GM23338 (cell line): ENCODE measurements at regions not wholly inside any gene's neighbourhood (a gene's known extent, or its start where the extent isn't known, plus 50 kb on each side); places are given as distances from the start of the nearest gene placed in this dataset.

Experiments used
- ATAC-seq: fragments of 200-7000 bp; cut with Tn5 transposase; 3 replicates; pipeline ENCODE4 v1.9.1; 2020
- DNase-seq: peaks from one replicate; pipeline ENCODE4 v3.0.0-alpha.2; 2015; ENCODE audit warnings: low spot score
- H2AFZ ChIP-seq: fragments of 200-600 bp; sonication (generic); 2 replicates; pipeline ENCODE4 v1.8.0; 2016; ENCODE audit warnings: antibody characterized with exemption, mild to moderate bottlenecking, moderate library complexity
- H3F3A ChIP-seq: fragments of 200-600 bp; sonication (generic); replicated peaks from 2 replicates; pipeline ENCODE4 v1.8.0; 2017; ENCODE audit warnings: antibody characterized with exemption, mixed run types, low read depth
- H3K27ac ChIP-seq: fragments of 200-600 bp; sonication (generic); 2 replicates; pipeline ENCODE4 v1.6.1; 2016; ENCODE audit warnings: low read depth
- H3K27me3 ChIP-seq: fragments of 200-600 bp; sonication (generic); 2 replicates; pipeline ENCODE4 v1.8.0; 2016; ENCODE audit warnings: mild to moderate bottlenecking, mixed run types, moderate library complexity; ENCODE audit not compliant: insufficient read depth
- H3K36me3 ChIP-seq: fragments of 200-600 bp; sonication (generic); 2 replicates; pipeline ENCODE4 v1.8.0; 2016; ENCODE audit warnings: mild to moderate bottlenecking; ENCODE audit not compliant: insufficient read depth
- H3K4me1 ChIP-seq: fragments of 200-600 bp; sonication (generic); 2 replicates; pipeline ENCODE4 v1.8.0; 2016; ENCODE audit warnings: mild to moderate bottlenecking, moderate library complexity; ENCODE audit not compliant: insufficient read depth
- H3K4me2 ChIP-seq: fragments of 200-600 bp; sonication (generic); 2 replicates; pipeline ENCODE4 v1.7.1; 2017; ENCODE audit warnings: mixed run types
- H3K4me3 ChIP-seq: fragments of 200-600 bp; sonication (generic); 2 replicates; pipeline ENCODE4 v1.6.1; 2016; ENCODE audit warnings: mixed run types
- H3K79me2 ChIP-seq: fragments of 200-600 bp; sonication (generic); replicated peaks from 2 replicates; pipeline ENCODE4 v1.8.0; 2017; ENCODE audit warnings: mild to moderate bottlenecking; ENCODE audit not compliant: insufficient read depth
- H3K9me2 ChIP-seq: fragments of 200-600 bp; sonication (generic); 2 replicates; pipeline ENCODE4 v1.8.0; 2017; ENCODE audit not compliant: insufficient read depth
- H4K20me1 ChIP-seq: fragments of 200-600 bp; sonication (generic); replicated peaks from 2 replicates; pipeline ENCODE4 v1.8.0; 2017; ENCODE audit warnings: mild to moderate bottlenecking; ENCODE audit not compliant: insufficient read depth
- H3K27ac Mint-ChIP-seq: 2 replicates; pipeline ENCODE4 v1.8.0; 2020; ENCODE audit warnings: inconsistent platforms, mild to moderate bottlenecking, moderate library complexity, mixed read lengths
- H3K27me3 Mint-ChIP-seq: 3 replicates; pipeline ENCODE4 v1.8.0; 2022; ENCODE audit warnings: low read depth, mild to moderate bottlenecking, moderate library complexity, mixed read lengths, inconsistent platforms; ENCODE audit not compliant: insufficient read depth, poor library complexity
- H3K36me3 Mint-ChIP-seq: 3 replicates; pipeline ENCODE4 v1.8.0; 2021; ENCODE audit warnings: low read depth, mild to moderate bottlenecking, inconsistent platforms, moderate library complexity, mixed read lengths
- H3K4me1 Mint-ChIP-seq: 3 replicates; pipeline ENCODE4 v1.8.0; 2020; ENCODE audit warnings: mild to moderate bottlenecking, inconsistent platforms, mixed read lengths
- H3K4me3 Mint-ChIP-seq: 3 replicates; pipeline ENCODE4 v1.8.0; 2021; ENCODE audit warnings: moderate library complexity, mild to moderate bottlenecking, inconsistent platforms, mixed read lengths
- H3K9me3 Mint-ChIP-seq: 3 replicates; pipeline ENCODE4 v1.8.0; 2020; ENCODE audit warnings: moderate library complexity, mild to moderate bottlenecking, inconsistent platforms, mixed read lengths
- CREB1 ChIP-seq: fragments of 250-450 bp; sonication (Bioruptor Pico); IDR thresholded peaks from 2 replicates; pipeline ENCODE4 v1.5.0; 2020; ENCODE audit warnings: low read depth, mild to moderate bottlenecking, moderate library complexity
- EZH2 ChIP-seq: fragments of 200-600 bp; sonication (generic); IDR thresholded peaks from one replicate; pipeline ENCODE4 v1.8.0; 2017; ENCODE audit warnings: antibody characterized with exemption, mild to moderate bottlenecking, low read depth; ENCODE audit not compliant: unreplicated experiment
- EZH2phosphoT487 ChIP-seq: fragments of 200-600 bp; sonication (generic); IDR thresholded peaks from one replicate; pipeline ENCODE4 v1.8.1; 2018; ENCODE audit warnings: antibody characterized with exemption; ENCODE audit not compliant: unreplicated experiment
- JUNB ChIP-seq: IDR thresholded peaks from one replicate; pipeline ENCODE4 v1.6.1; 2016; ENCODE audit warnings: antibody characterized with exemption; ENCODE audit not compliant: unreplicated experiment
- NANOG ChIP-seq: IDR thresholded peaks from 2 replicates; pipeline ENCODE4 v1.6.1; 2016; ENCODE audit warnings: antibody characterized with exemption, borderline replicate concordance
- POLR2AphosphoS5 ChIP-seq: IDR thresholded peaks from 2 replicates; pipeline ENCODE4 v1.6.1; 2016; ENCODE audit warnings: antibody characterized with exemption, low read depth
- STAT1 ChIP-seq: IDR thresholded peaks from one replicate; pipeline ENCODE4 v1.6.1; 2016; ENCODE audit warnings: antibody characterized with exemption; ENCODE audit not compliant: unreplicated experiment
- ZNF114 ChIP-seq: fragments of 250-450 bp; sonication (Bioruptor Pico); IDR thresholded peaks from 2 replicates; pipeline ENCODE4 v1.5.0; 2020; ENCODE audit warnings: mild to moderate bottlenecking, moderate library complexity
- ZNF331 ChIP-seq: fragments of 250-450 bp; sonication (Bioruptor Pico); IDR thresholded peaks from 2 replicates; pipeline ENCODE4 v1.5.0; 2020; ENCODE audit warnings: low read depth, mild to moderate bottlenecking, moderate library complexity
- TF ChIP-seq, protein P1 (sequence below): fragments of 250-450 bp; sonication (Bioruptor Pico); IDR thresholded peaks from 2 replicates; pipeline ENCODE4 v1.5.0; 2020; ENCODE audit warnings: mild to moderate bottlenecking, moderate library complexity
- TF ChIP-seq, protein P2 (sequence below): IDR thresholded peaks from one replicate; pipeline ENCODE4 v1.6.1; 2018; ENCODE audit warnings: antibody characterized with exemption; ENCODE audit not compliant: unreplicated experiment
- TF ChIP-seq, protein P3 (sequence below): IDR thresholded peaks from 2 replicates; pipeline ENCODE4 v1.6.1; 2016; ENCODE audit warnings: antibody characterized with exemption
- TF ChIP-seq, protein P4 (sequence below), 2 experiments: fragments of 200-600 bp in 1 of 2; sonication (generic) in 1 of 2; conservative IDR thresholded peaks; 2 replicates each; pipeline versions ENCODE4 v1.5.1 to v1.6.1; 2016 to 2017; ENCODE audit warnings: antibody characterized with exemption in 2 of 2, low read depth in 2 of 2, mild to moderate bottlenecking in 2 of 2, moderate library complexity in 1 of 2

DNA sequence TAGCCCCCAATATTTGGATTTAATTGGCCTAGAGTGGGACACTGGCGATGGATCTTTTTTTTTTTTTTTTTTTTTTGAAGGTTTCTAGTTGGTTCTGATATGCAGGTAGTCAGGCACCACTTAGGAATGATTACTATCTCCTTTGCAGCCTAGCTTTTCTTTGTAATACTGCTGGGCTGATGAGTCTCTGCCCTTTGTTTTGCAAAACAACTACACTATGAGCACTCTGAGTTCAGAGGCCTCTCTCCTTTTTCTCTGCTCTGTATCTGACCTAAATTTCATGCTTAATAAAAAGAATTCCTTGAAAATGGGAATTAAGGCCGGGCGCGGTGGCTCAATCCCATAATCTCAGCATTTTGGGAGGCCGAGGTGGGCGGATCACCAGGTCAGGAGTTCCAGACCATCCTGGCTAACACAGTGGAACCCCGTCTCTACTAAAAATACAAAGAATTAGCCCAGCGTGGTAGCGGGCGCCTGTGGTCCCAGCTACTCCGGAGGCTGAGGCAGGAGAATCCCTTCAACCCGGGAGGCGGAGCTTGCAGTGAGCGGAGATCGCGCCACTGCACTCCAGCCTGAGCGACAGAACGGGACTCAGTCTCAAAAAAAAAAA is 1312.3 kb downstream of the FAM181B start:
- peak; percentile 76 for DNase-seq
- Histone ChIP-seq H3K4me2 (peak overlapping the region; percentile 56), H2AFZ (no peak overlapping the region), H3F3A (no peaks in the 10 kb centered on the region), H3K4me3 (peak overlapping the region; percentile 28; the same call in 1 of the 2 replicates), H3K9me2 (no peaks in the 10 kb centered on the region), H3K27ac (peak overlapping the region; percentile 64), H3K36me3 (no peaks in the 10 kb centered on the region), H3K79me2 (no peaks in the 10 kb centered on the region), H3K27me3 (no peaks in the 10 kb centered on the region), H3K4me1 (peaks cover 24% of the 10 kb centered on the region), H4K20me1 (no peaks in the 10 kb centered on the region)
- Mint-ChIP-seq H3K27ac (peak overlapping the region; percentile 91), H3K9me3 (no peaks in the 10 kb centered on the region), H3K36me3 (no peaks in the 10 kb centered on the region), H3K4me1 (peaks cover 13% of the 10 kb centered on the region), H3K4me3 (peak overlapping the region; percentile 50; the same call in 2 of the 3 replicates), H3K27me3 (no peaks in the 10 kb centered on the region)
- ATAC-seq, result peak; percentile 98
- peak; percentile 73 for TF ChIP-seq NANOG
- no peak for TF ChIP-seq POLR2AphosphoS5
- TF ChIP-seq ZNF331, result no peak
- TF ChIP-seq, protein P1, sequence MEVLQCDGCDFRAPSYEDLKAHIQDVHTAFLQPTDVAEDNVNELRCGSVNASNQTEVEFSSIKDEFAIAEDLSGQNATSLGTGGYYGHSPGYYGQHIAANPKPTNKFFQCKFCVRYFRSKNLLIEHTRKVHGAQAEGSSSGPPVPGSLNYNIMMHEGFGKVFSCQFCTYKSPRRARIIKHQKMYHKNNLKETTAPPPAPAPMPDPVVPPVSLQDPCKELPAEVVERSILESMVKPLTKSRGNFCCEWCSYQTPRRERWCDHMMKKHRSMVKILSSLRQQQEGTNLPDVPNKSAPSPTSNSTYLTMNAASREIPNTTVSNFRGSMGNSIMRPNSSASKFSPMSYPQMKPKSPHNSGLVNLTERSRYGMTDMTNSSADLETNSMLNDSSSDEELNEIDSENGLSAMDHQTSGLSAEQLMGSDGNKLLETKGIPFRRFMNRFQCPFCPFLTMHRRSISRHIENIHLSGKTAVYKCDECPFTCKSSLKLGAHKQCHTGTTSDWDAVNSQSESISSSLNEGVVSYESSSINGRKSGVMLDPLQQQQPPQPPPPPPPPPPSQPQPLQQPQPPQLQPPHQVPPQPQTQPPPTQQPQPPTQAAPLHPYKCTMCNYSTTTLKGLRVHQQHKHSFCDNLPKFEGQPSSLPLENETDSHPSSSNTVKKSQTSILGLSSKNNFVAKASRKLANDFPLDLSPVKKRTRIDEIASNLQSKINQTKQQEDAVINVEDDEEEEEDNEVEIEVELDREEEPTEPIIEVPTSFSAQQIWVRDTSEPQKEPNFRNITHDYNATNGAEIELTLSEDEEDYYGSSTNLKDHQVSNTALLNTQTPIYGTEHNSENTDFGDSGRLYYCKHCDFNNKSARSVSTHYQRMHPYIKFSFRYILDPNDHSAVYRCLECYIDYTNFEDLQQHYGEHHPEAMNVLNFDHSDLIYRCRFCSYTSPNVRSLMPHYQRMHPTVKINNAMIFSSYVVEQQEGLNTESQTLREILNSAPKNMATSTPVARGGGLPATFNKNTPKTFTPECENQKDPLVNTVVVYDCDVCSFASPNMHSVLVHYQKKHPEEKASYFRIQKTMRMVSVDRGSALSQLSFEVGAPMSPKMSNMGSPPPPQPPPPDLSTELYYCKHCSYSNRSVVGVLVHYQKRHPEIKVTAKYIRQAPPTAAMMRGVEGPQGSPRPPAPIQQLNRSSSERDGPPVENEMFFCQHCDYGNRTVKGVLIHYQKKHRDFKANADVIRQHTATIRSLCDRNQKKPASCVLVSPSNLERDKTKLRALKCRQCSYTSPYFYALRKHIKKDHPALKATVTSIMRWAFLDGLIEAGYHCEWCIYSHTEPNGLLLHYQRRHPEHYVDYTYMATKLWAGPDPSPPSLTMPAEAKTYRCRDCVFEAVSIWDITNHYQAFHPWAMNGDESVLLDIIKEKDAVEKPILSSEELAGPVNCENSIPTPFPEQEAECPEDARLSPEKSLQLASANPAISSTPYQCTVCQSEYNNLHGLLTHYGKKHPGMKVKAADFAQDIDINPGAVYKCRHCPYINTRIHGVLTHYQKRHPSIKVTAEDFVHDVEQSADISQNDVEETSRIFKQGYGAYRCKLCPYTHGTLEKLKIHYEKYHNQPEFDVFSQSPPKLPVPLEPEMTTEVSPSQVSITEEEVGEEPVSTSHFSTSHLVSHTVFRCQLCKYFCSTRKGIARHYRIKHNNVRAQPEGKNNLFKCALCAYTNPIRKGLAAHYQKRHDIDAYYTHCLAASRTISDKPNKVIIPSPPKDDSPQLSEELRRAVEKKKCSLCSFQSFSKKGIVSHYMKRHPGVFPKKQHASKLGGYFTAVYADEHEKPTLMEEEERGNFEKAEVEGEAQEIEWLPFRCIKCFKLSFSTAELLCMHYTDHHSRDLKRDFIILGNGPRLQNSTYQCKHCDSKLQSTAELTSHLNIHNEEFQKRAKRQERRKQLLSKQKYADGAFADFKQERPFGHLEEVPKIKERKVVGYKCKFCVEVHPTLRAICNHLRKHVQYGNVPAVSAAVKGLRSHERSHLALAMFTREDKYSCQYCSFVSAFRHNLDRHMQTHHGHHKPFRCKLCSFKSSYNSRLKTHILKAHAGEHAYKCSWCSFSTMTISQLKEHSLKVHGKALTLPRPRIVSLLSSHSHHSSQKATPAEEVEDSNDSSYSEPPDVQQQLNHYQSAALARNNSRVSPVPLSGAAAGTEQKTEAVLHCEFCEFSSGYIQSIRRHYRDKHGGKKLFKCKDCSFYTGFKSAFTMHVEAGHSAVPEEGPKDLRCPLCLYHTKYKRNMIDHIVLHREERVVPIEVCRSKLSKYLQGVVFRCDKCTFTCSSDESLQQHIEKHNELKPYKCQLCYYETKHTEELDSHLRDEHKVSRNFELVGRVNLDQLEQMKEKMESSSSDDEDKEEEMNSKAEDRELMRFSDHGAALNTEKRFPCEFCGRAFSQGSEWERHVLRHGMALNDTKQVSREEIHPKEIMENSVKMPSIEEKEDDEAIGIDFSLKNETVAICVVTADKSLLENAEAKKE, result peak; percentile 8
- TF ChIP-seq, protein P2, sequence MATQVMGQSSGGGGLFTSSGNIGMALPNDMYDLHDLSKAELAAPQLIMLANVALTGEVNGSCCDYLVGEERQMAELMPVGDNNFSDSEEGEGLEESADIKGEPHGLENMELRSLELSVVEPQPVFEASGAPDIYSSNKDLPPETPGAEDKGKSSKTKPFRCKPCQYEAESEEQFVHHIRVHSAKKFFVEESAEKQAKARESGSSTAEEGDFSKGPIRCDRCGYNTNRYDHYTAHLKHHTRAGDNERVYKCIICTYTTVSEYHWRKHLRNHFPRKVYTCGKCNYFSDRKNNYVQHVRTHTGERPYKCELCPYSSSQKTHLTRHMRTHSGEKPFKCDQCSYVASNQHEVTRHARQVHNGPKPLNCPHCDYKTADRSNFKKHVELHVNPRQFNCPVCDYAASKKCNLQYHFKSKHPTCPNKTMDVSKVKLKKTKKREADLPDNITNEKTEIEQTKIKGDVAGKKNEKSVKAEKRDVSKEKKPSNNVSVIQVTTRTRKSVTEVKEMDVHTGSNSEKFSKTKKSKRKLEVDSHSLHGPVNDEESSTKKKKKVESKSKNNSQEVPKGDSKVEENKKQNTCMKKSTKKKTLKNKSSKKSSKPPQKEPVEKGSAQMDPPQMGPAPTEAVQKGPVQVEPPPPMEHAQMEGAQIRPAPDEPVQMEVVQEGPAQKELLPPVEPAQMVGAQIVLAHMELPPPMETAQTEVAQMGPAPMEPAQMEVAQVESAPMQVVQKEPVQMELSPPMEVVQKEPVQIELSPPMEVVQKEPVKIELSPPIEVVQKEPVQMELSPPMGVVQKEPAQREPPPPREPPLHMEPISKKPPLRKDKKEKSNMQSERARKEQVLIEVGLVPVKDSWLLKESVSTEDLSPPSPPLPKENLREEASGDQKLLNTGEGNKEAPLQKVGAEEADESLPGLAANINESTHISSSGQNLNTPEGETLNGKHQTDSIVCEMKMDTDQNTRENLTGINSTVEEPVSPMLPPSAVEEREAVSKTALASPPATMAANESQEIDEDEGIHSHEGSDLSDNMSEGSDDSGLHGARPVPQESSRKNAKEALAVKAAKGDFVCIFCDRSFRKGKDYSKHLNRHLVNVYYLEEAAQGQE, result no peak
- TF ChIP-seq, protein P3, sequence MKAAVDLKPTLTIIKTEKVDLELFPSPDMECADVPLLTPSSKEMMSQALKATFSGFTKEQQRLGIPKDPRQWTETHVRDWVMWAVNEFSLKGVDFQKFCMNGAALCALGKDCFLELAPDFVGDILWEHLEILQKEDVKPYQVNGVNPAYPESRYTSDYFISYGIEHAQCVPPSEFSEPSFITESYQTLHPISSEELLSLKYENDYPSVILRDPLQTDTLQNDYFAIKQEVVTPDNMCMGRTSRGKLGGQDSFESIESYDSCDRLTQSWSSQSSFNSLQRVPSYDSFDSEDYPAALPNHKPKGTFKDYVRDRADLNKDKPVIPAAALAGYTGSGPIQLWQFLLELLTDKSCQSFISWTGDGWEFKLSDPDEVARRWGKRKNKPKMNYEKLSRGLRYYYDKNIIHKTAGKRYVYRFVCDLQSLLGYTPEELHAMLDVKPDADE, result no peak
- no peak for TF ChIP-seq ZNF114 (CRISPR knock-in tag)
- no peak for TF ChIP-seq EZH2
- TF ChIP-seq EZH2phosphoT487, result no peak
- TF ChIP-seq CREB1 (CRISPR knock-in tag), result no peak
- TF ChIP-seq STAT1, result no peak
- TF ChIP-seq, protein P4, sequence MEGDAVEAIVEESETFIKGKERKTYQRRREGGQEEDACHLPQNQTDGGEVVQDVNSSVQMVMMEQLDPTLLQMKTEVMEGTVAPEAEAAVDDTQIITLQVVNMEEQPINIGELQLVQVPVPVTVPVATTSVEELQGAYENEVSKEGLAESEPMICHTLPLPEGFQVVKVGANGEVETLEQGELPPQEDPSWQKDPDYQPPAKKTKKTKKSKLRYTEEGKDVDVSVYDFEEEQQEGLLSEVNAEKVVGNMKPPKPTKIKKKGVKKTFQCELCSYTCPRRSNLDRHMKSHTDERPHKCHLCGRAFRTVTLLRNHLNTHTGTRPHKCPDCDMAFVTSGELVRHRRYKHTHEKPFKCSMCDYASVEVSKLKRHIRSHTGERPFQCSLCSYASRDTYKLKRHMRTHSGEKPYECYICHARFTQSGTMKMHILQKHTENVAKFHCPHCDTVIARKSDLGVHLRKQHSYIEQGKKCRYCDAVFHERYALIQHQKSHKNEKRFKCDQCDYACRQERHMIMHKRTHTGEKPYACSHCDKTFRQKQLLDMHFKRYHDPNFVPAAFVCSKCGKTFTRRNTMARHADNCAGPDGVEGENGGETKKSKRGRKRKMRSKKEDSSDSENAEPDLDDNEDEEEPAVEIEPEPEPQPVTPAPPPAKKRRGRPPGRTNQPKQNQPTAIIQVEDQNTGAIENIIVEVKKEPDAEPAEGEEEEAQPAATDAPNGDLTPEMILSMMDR (conservative IDR thresholded peaks at IDR 0.05; ENCODE audit: low read depth in 2 of 2), result no peak
- no peak for TF ChIP-seq JUNB
